NCI-H2196 (cell line): ENCODE measurements at regions not wholly inside any gene's neighbourhood (a gene's known extent, or its start where the extent isn't known, plus 50 kb on each side); places are given as distances from the start of the nearest gene placed in this dataset.
A peak's percentile ranks its signal among the peaks of the same experiment; 100 is the strongest.
"Not testable (repeated sequence)": the region's sequence is repeated elsewhere in the genome, so short reads cannot be mapped to it uniquely, and the experiment has no call there.

ENCODE experiments used
- DNase-seq: peaks from one replicate; lab custom pipeline; 2025; ENCODE audit not compliant: unreplicated experiment; lab: John Stamatoyannopoulos, UW

DNA sequence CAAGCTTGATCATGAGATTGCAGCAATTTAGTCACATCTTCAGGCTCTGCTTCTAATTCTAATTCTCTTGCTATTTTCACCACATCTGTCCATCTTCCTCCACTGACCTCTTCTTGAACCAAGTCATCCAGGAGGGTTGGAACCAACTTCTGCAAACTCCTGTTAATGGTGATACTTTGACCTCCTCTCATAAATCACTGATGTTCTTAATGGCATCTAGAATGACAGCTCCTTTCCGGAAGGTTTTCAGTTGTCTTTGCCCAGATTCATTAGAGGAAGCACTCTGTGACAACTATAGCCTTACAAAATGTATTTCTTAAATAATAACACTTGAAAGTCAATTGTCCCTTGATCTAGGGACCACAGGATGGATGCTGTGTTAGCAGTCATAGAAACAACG lies 136.2 kb downstream of the IGLL1 start:
- DNase-seq: not testable (repeated sequence)

DNA sequence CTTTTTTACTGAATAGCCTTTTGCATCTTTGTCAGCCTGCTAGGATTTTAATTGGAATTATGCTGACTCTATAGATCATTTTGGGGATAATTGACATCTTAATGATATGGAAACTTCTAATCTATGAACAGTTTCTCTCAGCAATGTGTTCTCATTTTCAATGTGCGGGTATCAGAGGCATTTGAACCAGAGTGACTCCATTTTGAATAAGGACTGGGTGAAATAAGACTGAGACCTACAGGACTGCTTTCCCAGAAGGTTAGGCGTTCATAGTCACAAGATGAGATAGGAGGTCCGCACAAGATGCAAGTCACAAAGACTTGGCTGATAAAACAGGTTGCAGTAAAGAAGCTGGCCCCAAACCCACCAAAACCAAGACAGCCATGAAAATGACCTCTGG lies 140.5 kb downstream of the IGLL1 start:
- DNase-seq: not testable (repeated sequence)

DNA sequence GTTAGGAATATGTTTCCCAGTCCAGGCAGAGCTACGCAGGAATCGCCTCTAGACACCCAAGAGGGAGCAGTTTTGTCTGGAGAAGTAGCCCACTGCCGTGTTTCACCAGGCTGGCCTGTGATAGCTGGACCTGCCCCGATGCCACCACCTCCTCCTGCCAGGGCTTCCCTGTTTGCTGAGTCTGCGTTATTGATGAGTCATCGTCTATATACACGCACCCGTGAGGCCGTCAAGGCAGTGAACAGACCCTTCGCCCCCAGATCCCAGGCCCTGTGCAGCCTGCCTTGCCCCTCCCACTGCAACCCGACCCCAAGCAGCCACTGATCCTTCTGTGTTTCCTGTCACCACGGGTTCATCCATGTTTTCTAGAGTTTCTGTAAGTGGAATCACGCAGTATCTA lies 141.9 kb downstream of the IGLL1 start:
- DNase-seq: no peak

DNA sequence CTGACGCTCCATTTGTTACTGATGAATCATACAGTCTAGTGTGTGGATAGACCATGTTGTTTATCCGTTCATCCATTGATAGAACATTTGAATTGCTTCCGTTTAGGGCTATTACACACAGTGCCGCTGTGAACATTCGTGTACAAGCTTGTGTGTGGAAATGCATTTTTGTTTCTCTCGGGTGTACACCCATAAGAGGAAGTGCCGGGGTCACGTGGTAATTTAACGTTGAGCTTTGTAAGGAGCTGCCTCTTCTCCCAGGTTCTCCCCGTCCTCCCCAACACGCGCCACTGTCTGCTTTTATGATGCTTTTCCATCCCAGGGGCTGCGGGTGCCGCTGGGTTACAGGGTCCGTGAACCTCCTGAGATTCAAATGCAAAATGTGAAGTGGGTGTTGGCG lies 142.3 kb downstream of the IGLL1 start:
- no peak for DNase-seq

DNA sequence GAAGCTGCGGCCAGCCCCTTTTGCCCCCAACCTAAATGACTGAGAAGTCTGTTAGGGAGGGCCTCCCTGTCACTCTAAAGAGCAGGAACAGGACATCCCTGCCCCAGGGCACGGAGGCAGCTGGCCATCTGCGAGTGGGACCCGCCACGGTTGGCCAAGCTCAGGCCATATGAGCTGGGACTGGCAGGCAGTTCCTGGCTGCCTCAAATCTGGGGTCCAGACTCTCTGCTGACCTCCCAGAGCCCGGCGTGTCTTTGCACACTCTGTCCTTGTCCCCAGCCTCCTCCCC lies 143.0 kb downstream of the IGLL1 start:
- not testable (repeated sequence) for DNase-seq

DNA sequence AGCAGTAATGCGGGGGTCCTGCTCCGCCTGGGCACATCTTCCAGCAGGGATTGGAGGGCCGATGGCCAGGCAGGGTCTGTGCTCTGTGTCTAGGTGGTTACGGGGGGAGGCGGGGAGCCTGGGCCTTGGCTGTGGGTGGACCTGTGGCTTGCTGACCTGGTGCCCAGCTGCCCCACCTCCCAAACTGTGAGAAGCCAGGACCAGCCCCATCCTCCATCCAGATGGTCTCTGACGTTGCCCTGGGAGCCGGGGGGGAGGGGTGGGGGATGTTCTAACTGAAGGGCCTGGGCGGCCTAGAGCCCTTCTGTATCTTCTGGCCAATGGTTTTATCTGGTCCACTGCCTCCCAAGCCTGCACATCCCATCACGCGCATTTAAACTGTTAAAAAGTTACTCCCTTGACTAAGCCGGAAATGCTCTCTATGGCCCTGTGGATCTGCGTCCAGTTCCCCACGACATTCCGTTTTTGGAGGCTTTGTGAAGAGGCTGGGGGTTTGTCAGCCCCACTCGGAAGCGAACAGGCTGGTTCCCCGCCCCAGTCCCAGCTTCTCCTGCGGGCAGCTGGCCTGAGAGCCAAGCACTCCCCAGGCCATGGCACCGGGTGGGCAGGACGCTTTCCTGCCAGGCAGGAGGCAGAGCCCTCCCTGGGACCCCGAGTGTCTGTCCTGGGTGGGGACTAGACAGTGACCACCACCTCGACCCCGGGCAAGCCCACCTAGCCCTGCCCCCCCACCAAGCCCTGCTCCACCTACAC lies 143.6 kb downstream of the IGLL1 start:
- DNase-seq: not testable (repeated sequence)

DNA sequence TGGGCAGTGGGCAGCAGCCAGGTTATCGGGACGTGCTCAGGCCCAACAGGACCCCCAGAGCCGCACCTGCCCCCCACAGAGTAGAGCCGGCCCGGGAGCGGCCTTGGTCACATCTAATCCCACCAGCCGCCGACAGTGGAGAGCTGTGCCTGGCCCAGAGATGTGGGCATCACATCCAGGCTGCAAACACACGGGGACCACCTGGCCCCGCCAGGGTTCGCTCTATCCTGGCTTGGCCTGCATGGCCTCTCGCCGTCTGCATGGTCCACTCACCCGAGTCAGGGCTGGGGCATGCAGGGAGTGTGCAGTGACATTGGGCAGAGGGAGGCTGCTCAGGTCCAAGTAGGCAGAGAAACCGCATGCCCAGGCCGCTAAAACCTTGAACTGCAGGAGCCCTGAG lies 144.9 kb downstream of the IGLL1 start:
- DNase-seq: not testable (repeated sequence)

DNA sequence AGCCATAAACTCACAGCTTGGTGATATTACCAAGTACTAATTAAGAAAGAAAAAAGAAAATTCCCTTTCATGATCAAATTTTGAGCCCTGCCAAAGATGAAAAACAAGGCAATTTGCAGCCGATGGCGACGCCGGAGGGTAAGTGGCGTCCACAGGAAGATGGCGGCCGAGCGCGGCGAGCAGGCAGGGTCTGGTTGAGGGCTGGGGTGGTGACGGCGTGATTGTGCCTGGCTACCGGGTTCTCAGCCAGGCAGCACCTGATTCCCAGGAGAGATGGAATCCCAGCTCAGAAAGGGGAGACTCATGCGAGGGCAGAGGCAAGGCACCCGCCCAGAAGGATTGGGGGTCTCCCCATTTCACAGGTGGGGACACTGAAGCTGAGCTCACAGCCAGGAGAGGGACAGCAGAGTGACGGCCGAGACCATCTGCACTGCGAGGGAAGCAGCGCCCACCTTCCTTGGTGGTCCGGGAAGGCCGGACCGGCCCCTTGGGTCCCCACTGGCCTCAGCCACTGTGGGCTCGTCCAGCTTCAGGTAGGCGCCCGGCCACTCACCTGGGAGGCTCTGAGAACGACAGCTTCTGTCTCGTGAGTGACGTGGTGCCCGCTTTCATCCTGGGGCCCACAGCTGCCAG lies 145.8 kb downstream of the IGLL1 start:
- not testable (repeated sequence) for DNase-seq

DNA sequence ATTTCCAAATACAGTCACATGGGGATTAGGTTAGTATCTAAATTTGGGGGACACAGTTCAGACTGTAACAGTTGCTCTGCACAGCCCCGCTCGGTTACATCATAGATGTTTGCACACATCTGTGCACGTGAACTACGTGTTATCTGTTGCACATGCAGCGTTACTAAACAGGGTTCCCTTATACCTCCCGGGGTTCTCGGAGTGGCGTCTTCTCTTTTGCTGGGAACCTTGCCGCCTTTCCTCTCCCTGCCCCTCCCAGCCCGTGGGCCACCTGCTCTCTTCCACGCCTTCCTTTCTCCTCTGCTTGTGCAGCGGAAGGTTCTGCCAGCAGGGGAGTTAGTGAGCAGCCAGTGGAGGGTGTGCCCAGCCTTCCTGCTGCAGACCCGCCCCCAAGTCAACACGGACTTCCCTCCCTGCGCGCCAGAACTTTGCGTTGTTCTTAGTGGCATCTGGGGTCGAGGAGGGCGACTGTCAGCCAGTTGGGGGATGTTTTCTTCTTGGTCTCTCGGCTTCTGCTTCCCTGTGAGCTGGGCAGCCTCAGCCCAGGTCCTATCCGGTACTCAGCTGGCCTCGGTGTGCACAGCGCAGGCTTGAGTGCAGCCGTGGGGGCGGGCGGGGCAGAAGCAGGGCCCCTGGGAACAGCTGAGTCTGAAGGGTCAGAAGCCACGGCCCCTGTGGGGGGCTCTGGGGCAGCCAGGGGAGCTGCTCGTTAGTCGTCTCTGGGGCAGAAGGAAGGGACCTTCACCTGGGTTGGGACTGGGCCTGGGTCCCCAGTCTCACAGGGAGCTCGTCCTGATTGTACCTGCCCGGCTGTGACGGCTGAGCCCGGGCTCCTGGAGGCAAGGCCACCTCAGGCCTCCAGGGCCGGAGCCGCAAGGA lies 146.7 kb downstream of the IGLL1 start:
- peak; percentile 25 for DNase-seq

DNA sequence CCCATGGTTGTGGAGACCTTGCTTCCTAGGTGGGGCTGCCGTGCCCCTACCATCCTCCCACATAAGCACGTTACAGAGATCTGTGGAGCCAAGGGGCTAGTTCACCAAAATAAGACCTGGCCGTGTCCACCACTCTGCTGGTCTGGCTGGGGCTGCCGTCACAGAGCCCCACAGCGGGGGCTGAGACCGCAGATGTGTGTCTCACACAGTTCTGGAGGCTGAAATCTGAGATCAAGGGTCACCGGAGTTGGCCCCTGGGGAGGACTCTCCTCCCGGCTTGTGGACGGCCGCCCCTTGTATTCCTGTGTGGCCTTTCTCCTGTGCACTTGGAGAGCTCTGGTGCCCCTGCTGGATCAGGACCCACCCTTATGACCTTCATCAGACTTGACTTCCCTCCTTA lies 147.4 kb downstream of the IGLL1 start:
- DNase-seq: not testable (repeated sequence)

DNA sequence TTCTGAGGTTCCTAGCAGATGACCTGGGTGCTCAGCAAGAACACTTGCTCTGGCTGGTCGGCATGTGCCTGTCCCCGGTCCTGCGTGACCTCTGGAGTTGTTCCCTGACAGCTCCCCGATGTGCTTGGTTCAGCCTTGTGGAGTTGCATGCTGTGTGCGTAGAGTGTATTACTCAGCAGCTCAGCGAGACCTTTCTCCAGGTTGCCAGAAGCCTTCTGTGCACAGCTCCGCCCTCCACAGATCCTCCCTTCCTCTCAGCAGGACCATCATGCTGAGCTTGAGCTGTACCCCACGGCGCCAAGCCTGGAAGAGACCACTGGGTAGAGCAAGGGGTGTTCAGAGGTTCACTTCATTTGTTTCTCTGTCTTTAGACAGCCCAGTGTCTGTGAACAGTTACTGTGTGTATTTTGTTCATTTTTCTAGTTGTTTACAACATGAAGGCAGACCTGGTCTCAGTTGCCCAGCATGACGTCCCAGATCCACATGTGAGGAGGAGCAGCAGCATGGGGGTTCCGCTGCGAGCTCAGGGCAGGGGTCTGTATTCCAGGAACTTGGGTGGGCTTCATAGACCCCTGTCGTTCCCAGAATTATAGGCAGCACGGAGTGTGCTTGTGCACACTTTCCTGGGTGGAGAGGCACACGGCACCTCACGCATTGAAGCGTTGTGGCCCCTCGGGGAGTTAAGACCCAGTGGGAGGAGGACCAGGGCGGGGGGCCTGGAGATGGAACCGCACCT lies 148.6 kb downstream of the IGLL1 start:
- DNase-seq: no peak

DNA sequence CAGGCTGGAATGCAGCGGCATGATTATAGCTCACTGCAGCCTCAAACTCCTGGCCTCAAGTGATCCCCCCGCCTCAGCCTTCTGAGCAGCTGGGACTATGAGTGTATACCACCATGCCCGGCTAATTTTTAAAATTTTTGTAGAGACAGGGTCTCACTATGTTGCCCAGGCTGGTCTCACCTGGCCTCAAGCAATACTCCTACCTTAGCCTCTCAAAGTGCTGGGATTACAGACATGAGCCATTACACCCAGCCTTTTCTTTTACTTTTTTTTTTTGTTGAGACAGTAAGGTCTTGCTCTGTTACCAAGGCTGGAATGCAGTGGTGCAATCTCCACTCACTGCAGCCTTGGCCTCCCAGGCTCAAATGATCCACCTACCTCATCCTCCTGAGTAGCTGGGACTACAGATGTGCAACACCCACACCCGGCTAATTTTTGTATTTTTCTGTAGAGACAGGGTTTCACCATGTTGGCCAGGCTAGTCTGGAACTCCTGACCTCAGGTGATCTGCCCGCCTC lies 155.5 kb downstream of the IGLL1 start:
- DNase-seq: not testable (repeated sequence)

DNA sequence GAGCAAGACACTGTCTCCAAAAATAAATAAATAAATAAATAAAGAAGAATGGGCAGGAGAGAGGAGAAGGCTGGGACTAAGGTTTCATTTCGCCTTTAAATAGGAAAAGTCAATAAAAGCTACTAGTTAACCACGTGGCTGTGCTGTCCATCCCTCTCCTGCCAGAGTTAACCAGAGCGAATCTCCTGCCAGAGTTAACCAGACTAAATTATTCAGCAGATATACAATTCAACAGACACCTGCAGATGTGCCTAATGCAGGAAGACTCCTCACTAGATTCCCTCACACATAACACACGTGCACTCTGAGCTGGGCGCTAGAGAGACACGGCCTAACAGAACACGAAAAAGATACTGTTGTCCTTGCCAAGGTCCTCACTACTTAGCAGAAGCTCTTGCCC lies 156.1 kb downstream of the IGLL1 start:
- no peak for DNase-seq

DNA sequence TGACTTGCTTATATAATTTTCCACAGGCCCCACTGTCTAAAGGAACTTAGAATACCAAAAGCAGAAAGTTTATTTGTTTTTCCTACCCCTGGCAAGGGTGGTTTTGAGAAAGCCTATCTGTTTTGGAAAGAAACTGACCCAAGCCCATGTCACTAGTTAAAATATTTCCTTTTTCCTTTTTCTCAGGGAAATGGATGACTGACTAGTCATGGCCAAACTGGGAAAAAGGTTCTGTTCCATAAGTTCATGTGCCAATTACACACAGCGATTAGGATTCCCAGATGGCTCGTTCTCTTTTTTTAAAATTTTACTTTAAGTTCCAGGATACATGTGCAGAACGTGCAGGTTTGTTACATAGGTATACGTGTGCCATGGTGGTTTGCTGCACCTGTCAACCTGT lies 157.8 kb downstream of the IGLL1 start:
- not testable (repeated sequence) for DNase-seq

DNA sequence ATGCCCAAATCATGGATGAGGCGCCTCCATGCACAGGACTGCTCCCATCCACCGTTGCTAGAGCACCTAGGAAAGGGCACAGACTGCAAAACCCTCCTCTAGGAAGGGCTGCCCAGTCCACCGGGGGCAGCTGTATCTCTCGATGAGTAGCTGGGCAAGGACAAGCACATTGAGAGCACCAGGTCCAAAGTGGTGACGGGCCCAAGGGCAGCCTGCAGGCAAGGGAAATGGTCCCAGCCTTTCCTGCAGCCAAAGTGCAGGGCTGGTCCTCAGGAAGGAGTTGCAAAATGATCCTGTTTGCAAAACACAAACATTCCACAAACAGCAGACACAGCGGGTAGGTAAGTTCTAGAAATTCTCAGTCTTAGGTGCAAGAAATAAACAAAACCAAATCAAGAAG lies 158.8 kb downstream of the IGLL1 start:
- not testable (repeated sequence) for DNase-seq

DNA sequence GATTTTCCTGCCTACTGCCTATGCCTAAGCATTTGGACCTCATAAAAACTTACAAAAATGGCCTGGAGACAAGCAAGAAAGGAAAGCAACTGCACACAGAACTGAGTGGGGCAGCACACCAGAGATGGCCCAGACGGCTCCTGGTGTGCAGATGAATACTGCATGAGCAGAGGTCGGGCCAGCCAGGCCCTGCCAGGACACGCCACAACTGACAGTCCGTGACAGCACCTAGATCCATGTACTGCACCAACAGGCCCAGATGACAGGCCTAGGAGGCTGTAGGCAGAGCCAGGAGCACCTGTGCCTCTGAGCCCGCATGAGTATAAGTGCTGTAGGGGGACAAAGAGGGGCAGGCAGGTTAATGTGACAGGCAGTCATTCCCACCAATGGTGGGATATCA lies 160.2 kb downstream of the IGLL1 start:
- DNase-seq: no peak

DNA sequence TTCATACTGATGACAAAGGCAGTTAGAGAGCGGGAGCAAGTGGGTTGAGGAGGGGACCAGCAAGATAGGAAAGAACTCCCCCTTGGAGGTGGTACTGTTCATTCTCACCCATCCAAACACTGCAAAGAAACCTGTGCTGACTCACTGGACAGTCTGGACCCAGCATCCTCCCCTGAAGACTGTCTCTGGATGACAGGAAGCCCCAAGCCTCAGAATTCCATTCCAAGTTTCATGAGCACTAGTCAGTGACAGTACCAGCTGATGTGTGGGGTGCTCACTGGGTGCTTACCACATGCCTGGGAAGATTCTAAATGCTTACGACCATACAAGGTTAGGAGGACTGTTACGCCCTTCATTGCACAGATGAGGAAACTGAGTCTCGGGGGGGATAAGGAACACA lies 160.9 kb downstream of the IGLL1 start:
- DNase-seq: no peak

DNA sequence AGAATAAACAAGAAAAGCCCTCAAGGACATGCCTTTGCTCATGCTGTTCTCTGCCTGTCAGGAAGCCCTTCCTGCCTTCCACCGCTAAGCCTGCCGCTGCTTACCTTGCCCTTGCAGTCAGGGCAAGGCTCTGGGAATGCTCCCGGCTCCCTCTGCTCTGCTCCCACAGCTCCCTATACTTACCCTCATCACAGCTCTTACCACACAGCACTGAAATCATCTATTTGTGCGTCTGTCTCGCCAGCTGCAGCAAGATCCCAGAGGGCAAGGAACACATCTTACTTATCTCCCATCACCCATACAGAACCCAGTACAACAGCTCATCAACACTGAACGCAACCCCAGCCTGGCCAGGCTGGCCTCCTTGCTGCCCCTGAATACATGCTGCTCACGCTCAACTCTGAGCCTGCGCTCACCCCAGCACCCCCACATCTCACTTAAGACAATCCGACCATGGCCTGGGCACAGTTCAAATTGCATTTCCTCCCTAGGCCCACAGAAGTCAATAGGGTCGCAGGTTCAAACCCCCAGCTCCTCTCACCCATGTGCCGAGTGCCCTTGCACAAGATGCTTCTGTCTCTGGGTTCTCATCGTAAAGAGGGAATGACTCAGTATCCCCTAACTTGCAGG lies 161.8 kb downstream of the IGLL1 start:
- DNase-seq: no peak

DNA sequence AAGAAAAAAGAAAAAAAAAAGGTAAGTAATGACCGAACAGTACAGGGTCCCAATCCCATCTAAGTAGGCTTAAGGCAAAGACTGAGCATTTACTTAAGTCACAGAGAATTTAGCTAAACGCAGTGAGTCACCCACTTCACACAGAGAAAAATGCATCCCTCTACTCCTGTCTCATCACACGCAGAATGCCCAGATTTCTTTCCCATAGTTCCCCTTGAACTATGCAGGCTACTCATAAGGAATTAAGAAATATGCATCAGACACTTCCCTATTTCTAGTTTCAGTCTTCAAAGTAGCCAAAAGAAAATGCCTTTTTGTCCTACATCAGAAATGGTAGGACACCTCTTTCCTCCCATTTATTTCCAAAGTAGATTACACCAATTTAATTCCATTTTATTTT lies 162.8 kb downstream of the IGLL1 start:
- not testable (repeated sequence) for DNase-seq

DNA sequence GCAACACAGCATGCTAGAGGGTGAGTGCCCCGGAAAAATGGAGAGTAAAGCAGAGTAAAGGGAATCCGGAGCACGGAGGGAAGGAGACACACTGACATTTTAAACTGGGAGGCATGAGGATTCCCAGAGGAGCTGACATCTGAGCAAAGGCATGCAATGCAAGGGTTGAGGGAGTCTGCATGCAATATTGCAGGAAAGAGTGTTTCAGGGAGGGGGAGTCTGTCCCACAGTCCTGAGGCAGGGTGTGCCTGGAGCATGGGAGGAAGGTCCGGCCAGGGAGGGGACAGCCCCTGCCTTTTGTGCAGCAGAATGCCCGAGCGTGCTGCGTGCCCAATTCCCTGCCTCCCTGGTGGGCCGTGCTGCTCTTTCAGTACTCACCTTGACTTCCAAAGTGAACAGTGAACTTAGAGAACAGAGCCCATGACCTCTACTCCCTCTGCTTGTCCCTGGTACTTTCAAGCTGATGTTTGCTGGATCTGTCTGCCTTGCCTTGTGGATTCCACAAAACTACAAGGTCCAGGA lies 163.9 kb downstream of the IGLL1 start:
- not testable (repeated sequence) for DNase-seq
